Natural killer cell (primary cell): ENCODE measurements at regions not wholly inside any gene's neighbourhood (a gene's known extent, or its start where the extent isn't known, plus 50 kb on each side); places are given as distances from the start of the nearest gene placed in this dataset.

Experiments used
- ATAC-seq, 3 donors: fragments of 150-1000 bp in 2 of 3; fragments of 200-7000 bp in 1 of 3; cut with Tn5 transposase; 1 replicate in 1 of 3; 2 replicates in 2 of 3; pipeline ENCODE4 v1.10.0; 2021; ENCODE audit warnings: mild to moderate bottlenecking in 2 of 3, moderate library complexity in 2 of 3
- DNase-seq, 2 donors: peaks; one replicate each; pipeline versions ENCODE4 v3.0.0 to v3.0.0-alpha.2; 2013 to 2021; ENCODE audit warnings: mixed read lengths in 1 of 2
- H3K27ac ChIP-seq: one replicate; pipeline ENCODE4 v1.5.1; 2013; ENCODE audit warnings: mild to moderate bottlenecking, low read length
- H3K27me3 ChIP-seq: one replicate; pipeline ENCODE4 v1.6.1; 2013; ENCODE audit warnings: low read length; ENCODE audit not compliant: control insufficient read depth, insufficient read depth
- H3K36me3 ChIP-seq: one replicate; pipeline ENCODE4 v1.6.1; 2013; ENCODE audit warnings: low read length; ENCODE audit not compliant: control insufficient read depth, insufficient read depth
- H3K4me1 ChIP-seq: one replicate; pipeline ENCODE4 v1.6.1; 2013; ENCODE audit warnings: low read length; ENCODE audit not compliant: control insufficient read depth, insufficient read depth
- H3K4me3 ChIP-seq: one replicate; pipeline ENCODE4 v1.5.1; 2013; ENCODE audit warnings: low read length
- H3K9me3 ChIP-seq: one replicate; pipeline ENCODE4 v1.6.1; 2013; ENCODE audit warnings: low read length; ENCODE audit not compliant: control insufficient read depth, insufficient read depth
- H3K27ac Mint-ChIP-seq, 2 donors: one replicate each; pipeline ENCODE4 v1.8.0; 2022; ENCODE audit warnings: mild to moderate bottlenecking in 2 of 2, mixed read lengths in 2 of 2, moderate library complexity in 1 of 2
- H3K27me3 Mint-ChIP-seq, 2 donors: one replicate each; pipeline ENCODE4 v1.8.0; 2022; ENCODE audit warnings: low read depth in 2 of 2, mixed read lengths in 2 of 2
- H3K36me3 Mint-ChIP-seq: one replicate; pipeline ENCODE4 v1.8.0; 2022; ENCODE audit warnings: mixed read lengths
- H3K4me1 Mint-ChIP-seq, 2 donors: one replicate each; pipeline ENCODE4 v1.8.0; 2022; ENCODE audit warnings: mixed read lengths in 2 of 2
- H3K4me3 Mint-ChIP-seq: one replicate; pipeline ENCODE4 v1.8.0; 2022; ENCODE audit warnings: mild to moderate bottlenecking, moderate library complexity, mixed read lengths
- H3K9me3 Mint-ChIP-seq, 2 donors: one replicate each; pipeline ENCODE4 v1.8.0; 2022; ENCODE audit warnings: mixed read lengths in 2 of 2
- CTCF ChIP-seq: fragments of 200-600 bp; IDR thresholded peaks from one replicate; pipeline ENCODE4 v1.8.0; 2022; ENCODE audit warnings: antibody characterized with exemption
- WGBS: methylation state at CpG from one replicate; pipeline ENCODE4 v1.1.7; 2013; ENCODE audit warnings: missing lambda C conversion rate; ENCODE audit not compliant: insufficient coverage; 5-methylcytosine and 5-hydroxymethylcytosine counted together
- intact Hi-C: fragments of 100-400 bp; cut with micrococcal nuclease; formaldehyde crosslinking; loops from one replicate; pipeline ENCODE4 v1.14.2; 2022

- no peak overlapping the region for H3K4me3 ChIP-seq
- no peaks in the 10 kb centered on the region for H3K9me3 Mint-ChIP-seq
- H3K9me3 ChIP-seq = no peaks in the 10 kb centered on the region
- no peak overlapping the region for H3K27ac Mint-ChIP-seq
- peaks cover 30 to 31% of the 10 kb centered on the region in 2 donors for H3K27me3 Mint-ChIP-seq
- no peak for ATAC-seq
- TF ChIP-seq CTCF = no peak
- H3K36me3 ChIP-seq = no peaks in the 10 kb centered on the region
- peaks cover 6% of the 10 kb centered on the region for H3K27me3 ChIP-seq
- no peak for DNase-seq
- no peak overlapping the region for H3K27ac ChIP-seq
- WGBS = 69% methylated on average over 4 of the region's 5 CpGs
- H3K36me3 Mint-ChIP-seq = no peaks in the 10 kb centered on the region
- H3K4me1 ChIP-seq = peaks cover 21% of the 10 kb centered on the region
- H3K4me3 Mint-ChIP-seq = no peak overlapping the region
- peaks cover 5 to 26% of the 10 kb centered on the region in 2 donors for H3K4me1 Mint-ChIP-seq
- intact Hi-C loops = no loop called here
These were observed 91.5 kb upstream of the IPO9 start for GRCh38 chr1:201737352-201738060.

GRCh38 chr1:201739080-201739479, 89.9 kb upstream of the IPO9 start:
- H3K36me3 ChIP-seq = no peaks in the 10 kb centered on the region
- H3K4me1 ChIP-seq = peaks cover 21% of the 10 kb centered on the region
- H3K9me3 ChIP-seq = no peaks in the 10 kb centered on the region
- Mint-ChIP-seq H3K9me3 (no peaks in the 10 kb centered on the region), H3K27ac (no peak overlapping the region), H3K36me3 (no peaks in the 10 kb centered on the region), H3K27me3 (peaks cover 33 to 35% of the 10 kb centered on the region in 2 donors), H3K4me1 (peaks cover 5 to 26% of the 10 kb centered on the region in 2 donors), H3K4me3 (peak overlapping the region; percentile 86)
- ATAC-seq = no peak
- H3K27me3 ChIP-seq = peaks cover 6% of the 10 kb centered on the region
- DNase-seq = no peak
- intact Hi-C loops = no loop called here
- H3K27ac ChIP-seq = no peak overlapping the region
- no peak for TF ChIP-seq CTCF
- WGBS = 68% methylated on average over 12 of the region's 12 CpGs
- H3K4me3 ChIP-seq = peak overlapping the region; percentile 74

- ATAC-seq (peak; percentile 66 to 87 (median 73)), DNase-seq (peak in 1 of 2 donors; percentile 68)
- H3K4me1 ChIP-seq = peaks cover 21% of the 10 kb centered on the region
- Mint-ChIP-seq H3K36me3 (no peaks in the 10 kb centered on the region), H3K9me3 (no peaks in the 10 kb centered on the region), H3K27ac (peak overlapping the region in 1 of 2 donors; percentile 54), H3K4me3 (peak overlapping the region; percentile 86), H3K27me3 (peaks cover 34 to 35% of the 10 kb centered on the region in 2 donors), H3K4me1 (peaks cover 5 to 26% of the 10 kb centered on the region in 2 donors)
- WGBS = 2% methylated on average over 38 of the region's 38 CpGs
- H3K4me3 ChIP-seq = peak overlapping the region; percentile 74
- no peak for TF ChIP-seq CTCF
- H3K36me3 ChIP-seq = no peaks in the 10 kb centered on the region
- no peak overlapping the region for H3K27ac ChIP-seq
- no peaks in the 10 kb centered on the region for H3K9me3 ChIP-seq
- intact Hi-C loops = no loop called here
- peaks cover 6% of the 10 kb centered on the region for H3K27me3 ChIP-seq
These were observed 89.4 kb upstream of the IPO9 start for GRCh38 chr1:201739492-201740085.
